Glutamatergic neuron (in vitro differentiated cells): ENCODE measurements at regions not wholly inside any gene's neighbourhood (a gene's known extent, or its start where the extent isn't known, plus 50 kb on each side); places are given as distances from the start of the nearest gene placed in this dataset.
A peak's percentile ranks its signal among the peaks of the same experiment; 100 is the strongest.
"Not testable (repeated sequence)": the region's sequence is repeated elsewhere in the genome, so short reads cannot be mapped to it uniquely, and the experiment has no call there.

Experiments
- DNase-seq: peaks from one replicate; pipeline ENCODE4 v3.0.0; 2022
- H3K27ac Mint-ChIP-seq: one replicate; pipeline ENCODE4 v1.8.0; 2020; ENCODE audit warnings: mild to moderate bottlenecking, mixed read lengths, inconsistent platforms; ENCODE audit not compliant: unreplicated experiment
- H3K27me3 Mint-ChIP-seq: one replicate; pipeline ENCODE4 v1.8.0; 2020; ENCODE audit warnings: mild to moderate bottlenecking, moderate library complexity, mixed read lengths, inconsistent platforms; ENCODE audit not compliant: unreplicated experiment
- H3K36me3 Mint-ChIP-seq: one replicate; pipeline ENCODE4 v1.8.0; 2020; ENCODE audit warnings: mild to moderate bottlenecking, mixed read lengths, inconsistent platforms; ENCODE audit not compliant: unreplicated experiment
- H3K4me1 Mint-ChIP-seq: one replicate; pipeline ENCODE4 v1.8.0; 2020; ENCODE audit warnings: mild to moderate bottlenecking, low read depth, mixed read lengths, inconsistent platforms; ENCODE audit not compliant: unreplicated experiment
- H3K4me3 Mint-ChIP-seq: one replicate; pipeline ENCODE4 v1.8.0; 2020; ENCODE audit warnings: mild to moderate bottlenecking, mixed read lengths, inconsistent platforms; ENCODE audit not compliant: unreplicated experiment
- H3K9me3 Mint-ChIP-seq: one replicate; pipeline ENCODE4 v1.8.0; 2020; ENCODE audit warnings: mild to moderate bottlenecking, moderate library complexity, mixed read lengths, inconsistent platforms; ENCODE audit not compliant: unreplicated experiment
- CTCF ChIP-seq: fragments of 200-600 bp; sonication (generic); IDR thresholded peaks from one replicate; pipeline ENCODE4 v1.5.0; 2021; ENCODE audit not compliant: partially characterized antibody, unreplicated experiment

GRCh38 chr1:30548294-30548693 is 175.1 kb downstream of the MATN1 start:
- H3K27ac Mint-ChIP-seq: no peak overlapping the region
- peaks cover 3% of the 10 kb centered on the region for H3K27me3 Mint-ChIP-seq
- no peak for TF ChIP-seq CTCF
- no peaks in the 10 kb centered on the region for H3K36me3 Mint-ChIP-seq
- DNase-seq: no peak
- peaks cover 18% of the 10 kb centered on the region for H3K4me1 Mint-ChIP-seq
- H3K4me3 Mint-ChIP-seq: no peak overlapping the region
- no peaks in the 10 kb centered on the region for H3K9me3 Mint-ChIP-seq

- DNase-seq, H3K27ac Mint-ChIP-seq, H3K9me3 Mint-ChIP-seq, H3K27me3 Mint-ChIP-seq, H3K36me3 Mint-ChIP-seq, H3K4me3 Mint-ChIP-seq: not testable (repeated sequence)
- peaks cover 18% of the 10 kb centered on the region for H3K4me1 Mint-ChIP-seq
Measured at GRCh38 chr1:30547326-30547725, 176.1 kb downstream of the MATN1 start.

GRCh38 chr1:30545365-30545764 is 178.0 kb downstream of the MATN1 start:
- Mint-ChIP-seq H3K4me1 (peaks cover 18% of the 10 kb centered on the region), H3K27ac (peak overlapping the region; percentile 82), H3K36me3 (peaks cover 7% of the 10 kb centered on the region), H3K4me3 (peak overlapping the region; percentile 63), H3K27me3 (peaks cover 3% of the 10 kb centered on the region), H3K9me3 (no peaks in the 10 kb centered on the region)
- TF ChIP-seq CTCF: no peak
- no peak for DNase-seq

GRCh38 chr1:30541721-30542485 is 181.5 kb downstream of the MATN1 start:
- peaks cover 7% of the 10 kb centered on the region for H3K36me3 Mint-ChIP-seq
- no peak overlapping the region for H3K27ac Mint-ChIP-seq
- peaks cover 3% of the 10 kb centered on the region for H3K27me3 Mint-ChIP-seq
- H3K4me3 Mint-ChIP-seq: no peak overlapping the region
- no peaks in the 10 kb centered on the region for H3K9me3 Mint-ChIP-seq
- no peak for DNase-seq
- peaks cover 28% of the 10 kb centered on the region for H3K4me1 Mint-ChIP-seq
- TF ChIP-seq CTCF: no peak

- Mint-ChIP-seq H3K27ac (no peak overlapping the region), H3K4me3 (no peak overlapping the region), H3K27me3 (peaks cover 3% of the 10 kb centered on the region), H3K4me1 (peaks cover 20% of the 10 kb centered on the region), H3K9me3 (peaks cover 2% of the 10 kb centered on the region), H3K36me3 (peaks cover 7% of the 10 kb centered on the region)
- no peak for DNase-seq
- no peak for TF ChIP-seq CTCF
Measured at GRCh38 chr1:30540611-30541192, 182.7 kb downstream of the MATN1 start.
